ENCODE measurements at regions not wholly inside any gene's neighbourhood (a gene's known extent, or its start where the extent isn't known, plus 50 kb on each side); places are given as distances from the start of the nearest gene placed in this dataset.

GRCh38 chr15:70164156-70164900 lies 66.6 kb upstream of the TLE3 start:
- H3K4me3 ChIP-seq (replicated peaks; ENCODE audit: insufficient read depth, low read length): no peak overlapping the region
- no peak overlapping the region for H3K27ac ChIP-seq (replicated peaks)
- H3K27me3 ChIP-seq (ENCODE audit: insufficient read depth, poor library complexity, severe bottlenecking): no peaks in the 10 kb centered on the region
- no peak for TF ChIP-seq CTCF (IDR thresholded peaks at IDR 0.05; ENCODE audit: insufficient read depth, low read length)
- TF ChIP-seq GABPA (IDR thresholded peaks at IDR 0.05; ENCODE audit: low read depth): no peak
- TF ChIP-seq REST (IDR thresholded peaks at IDR 0.05; ENCODE audit: insufficient replicate concordance, low read depth): no peak
- no peak for TF ChIP-seq POLR2AphosphoS5 (IDR thresholded peaks at IDR 0.05; ENCODE audit: low read depth)
- no peak for TF ChIP-seq SPI1 (IDR thresholded peaks at IDR 0.05; ENCODE audit: borderline replicate concordance, low read depth)
- DNase-seq (ENCODE audit: low read depth in 1 of 2, low spot score in 1 of 2): no peak

GRCh38 chr15:70160803-70161565 lies 63.3 kb upstream of the TLE3 start:
- TF ChIP-seq REST (IDR thresholded peaks at IDR 0.05; ENCODE audit: insufficient replicate concordance, low read depth): no peak
- no peak for TF ChIP-seq CTCF (IDR thresholded peaks at IDR 0.05; ENCODE audit: insufficient read depth, low read length)
- TF ChIP-seq SPI1 (IDR thresholded peaks at IDR 0.05; ENCODE audit: borderline replicate concordance, low read depth): no peak
- TF ChIP-seq POLR2AphosphoS5 (IDR thresholded peaks at IDR 0.05; ENCODE audit: low read depth): no peak
- TF ChIP-seq GABPA (IDR thresholded peaks at IDR 0.05; ENCODE audit: low read depth): no peak
- no peak for DNase-seq (ENCODE audit: low read depth in 1 of 2, low spot score in 1 of 2)
- Histone ChIP-seq H3K27me3 (ENCODE audit: insufficient read depth, poor library complexity, severe bottlenecking) (no peaks in the 10 kb centered on the region), H3K27ac (replicated peaks) (no peak overlapping the region), H3K4me3 (replicated peaks; ENCODE audit: insufficient read depth, low read length) (no peak overlapping the region)

- DNase-seq (ENCODE audit: low read depth in 1 of 2, low spot score in 1 of 2): no peak
Observed at GRCh38 chr15:70160267-70160666, 62.5 kb upstream of the TLE3 start.

More at GRCh38 chr15:70160267-70160666, 62.5 kb upstream of the TLE3 start:
- no peak for TF ChIP-seq REST (IDR thresholded peaks at IDR 0.05; ENCODE audit: insufficient replicate concordance, low read depth)
- TF ChIP-seq GABPA (IDR thresholded peaks at IDR 0.05; ENCODE audit: low read depth): no peak
- no peak for TF ChIP-seq POLR2AphosphoS5 (IDR thresholded peaks at IDR 0.05; ENCODE audit: low read depth)
- no peak for TF ChIP-seq CTCF (IDR thresholded peaks at IDR 0.05; ENCODE audit: insufficient read depth, low read length)
- TF ChIP-seq SPI1 (IDR thresholded peaks at IDR 0.05; ENCODE audit: borderline replicate concordance, low read depth): no peak
- H3K27me3 ChIP-seq (ENCODE audit: insufficient read depth, poor library complexity, severe bottlenecking): no peaks in the 10 kb centered on the region
- H3K4me3 ChIP-seq (replicated peaks; ENCODE audit: insufficient read depth, low read length): no peak overlapping the region
- no peak overlapping the region for H3K27ac ChIP-seq (replicated peaks)
